BLaER1 treated with 17β-estradiol and CSF1 and Interleukin-3, amounts not matched to agents 10 nM and 100 nM (cell line): ENCODE measurements at regions not wholly inside any gene's neighbourhood (a gene's known extent, or its start where the extent isn't known, plus 50 kb on each side); places are given as distances from the start of the nearest gene placed in this dataset.

Experiments
- H3K27ac ChIP-seq, 11 experiments: shearing (Covaris generic); formaldehyde crosslinking; 2 replicates each; pipeline ENCODE4 v1.8.1; 2022
- H3K27me3 ChIP-seq, 11 experiments: shearing (Covaris generic); formaldehyde crosslinking; 2 replicates each; pipeline ENCODE4 v1.8.1; 2022
- H3K36me3 ChIP-seq, 11 experiments: shearing (Covaris generic); formaldehyde crosslinking; 2 replicates each; pipeline ENCODE4 v1.8.1; 2022
- H3K4me1 ChIP-seq, 10 experiments: shearing (Covaris generic); formaldehyde crosslinking; 2 replicates each; pipeline ENCODE4 v1.8.1; 2022
- H3K4me2 ChIP-seq, 11 experiments: shearing (Covaris generic); formaldehyde crosslinking; 2 replicates each; pipeline ENCODE4 v1.8.1; 2022
- H3K4me3 ChIP-seq, 10 experiments: shearing (Covaris generic); formaldehyde crosslinking; 2 replicates each; pipeline ENCODE4 v1.8.1; 2022
- H3K9ac ChIP-seq, 11 experiments: shearing (Covaris generic); formaldehyde crosslinking; 2 replicates each; pipeline ENCODE4 v1.8.1; 2022
- H3K9me3 ChIP-seq, 11 experiments: shearing (Covaris generic); formaldehyde crosslinking; replicated peaks in 1 of 11; 2 replicates each; pipeline ENCODE4 v1.8.1; 2022
- H4K20me1 ChIP-seq, 11 experiments: shearing (Covaris generic); formaldehyde crosslinking; 2 replicates each; pipeline ENCODE4 v1.8.1; 2022
- Cebpa-rat ChIP-seq, 11 experiments: shearing (Covaris generic); IDR thresholded peaks; 2 replicates each; pipeline ENCODE4 v1.8.1; 2022

- Histone ChIP-seq H3K9me3 (peaks cover 0 to 14% (median 7%) of the 10 kb centered on the region in 11 experiments; a peak in 17 of 22 replicates), H3K4me2 (no peak overlapping the region), H3K4me3 (no peak overlapping the region), H3K27ac (no peak overlapping the region), H3K9ac (no peak overlapping the region), H3K27me3 (no peaks in the 10 kb centered on the region), H3K36me3 (no peaks in the 10 kb centered on the region), H4K20me1 (no peaks in the 10 kb centered on the region), H3K4me1 (peaks cover 0 to 9% (median 6%) of the 10 kb centered on the region in 10 experiments; a peak in 9 of 20 replicates)
- TF ChIP-seq Cebpa-rat (IDR thresholded peaks at IDR 0.05) = no peak
Observed at GRCh38 chr7:21371360-21371759, 56.5 kb upstream of the SP4 start.

DNA sequence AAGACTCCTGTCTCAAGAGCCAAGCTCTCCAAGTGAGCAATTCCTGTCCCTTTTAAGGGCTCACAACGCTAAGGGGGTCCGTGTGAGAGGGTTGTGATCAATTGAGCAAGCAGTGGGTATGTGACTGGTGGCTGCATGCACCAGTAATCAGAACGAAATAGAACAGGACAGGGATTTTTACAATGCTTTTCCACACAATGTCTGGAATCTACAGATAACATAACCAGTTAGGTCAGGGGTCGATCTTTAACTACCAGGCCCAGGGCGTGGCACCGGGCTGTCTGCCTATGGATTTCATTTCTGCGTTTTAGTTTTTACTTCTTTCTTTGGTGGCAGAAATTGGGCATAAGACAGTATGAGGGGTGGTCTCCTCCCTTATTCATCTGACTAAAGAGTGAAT is 54.9 kb upstream of the SP4 start:
- no peaks in the 10 kb centered on the region for H4K20me1 ChIP-seq
- no peaks in the 10 kb centered on the region for H3K4me1 ChIP-seq
- H3K27ac ChIP-seq = no peak overlapping the region
- H3K36me3 ChIP-seq = no peaks in the 10 kb centered on the region
- H3K9me3 ChIP-seq = peaks cover 3 to 24% (median 11%) of the 10 kb centered on the region in 11 experiments; a peak in 17 of 22 replicates
- H3K9ac ChIP-seq = no peak overlapping the region
- no peaks in the 10 kb centered on the region for H3K27me3 ChIP-seq
- no peak for TF ChIP-seq Cebpa-rat (IDR thresholded peaks at IDR 0.05)
- no peak overlapping the region for H3K4me2 ChIP-seq
- H3K4me3 ChIP-seq = no peak overlapping the region

- Histone ChIP-seq H3K4me1 (no peaks in the 10 kb centered on the region), H3K27ac (no peak overlapping the region), H3K27me3 (no peaks in the 10 kb centered on the region), H3K9me3 (peaks cover 3 to 25% (median 11%) of the 10 kb centered on the region in 11 experiments; a peak in 17 of 22 replicates), H3K4me2 (no peak overlapping the region), H4K20me1 (no peaks in the 10 kb centered on the region), H3K4me3 (no peak overlapping the region), H3K9ac (no peak overlapping the region), H3K36me3 (no peaks in the 10 kb centered on the region)
- no peak for TF ChIP-seq Cebpa-rat (IDR thresholded peaks at IDR 0.05)
Observed at GRCh38 chr7:21374134-21374533, 53.7 kb upstream of the SP4 start.

DNA sequence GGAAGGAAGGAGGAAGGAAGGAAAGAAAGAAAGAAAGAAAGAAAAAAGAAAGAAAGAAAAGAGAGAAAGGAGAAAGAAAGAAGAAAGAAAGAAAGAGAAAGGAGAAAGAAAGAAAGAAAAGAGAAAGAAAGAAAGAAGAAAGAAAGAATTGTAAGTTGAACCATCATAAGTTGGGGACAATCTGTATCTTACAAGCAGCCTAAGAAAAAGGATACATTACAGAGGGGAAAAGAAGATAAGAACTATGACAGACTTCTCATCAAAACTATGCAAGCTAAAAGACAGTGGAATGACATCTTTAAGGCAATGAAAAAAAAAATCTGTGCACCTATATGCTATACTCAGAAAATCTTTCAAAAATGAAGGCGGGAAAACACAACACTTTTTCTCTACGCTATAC is 50.3 kb upstream of the SP4 start:
- Histone ChIP-seq H3K27ac (no peak overlapping the region), H3K4me1 (no peaks in the 10 kb centered on the region), H3K27me3 (no peaks in the 10 kb centered on the region), H3K4me2 (no peak overlapping the region), H3K9ac (no peak overlapping the region), H3K9me3 (peaks cover 3 to 25% (median 11%) of the 10 kb centered on the region in 11 experiments; a peak in 17 of 22 replicates), H3K4me3 (no peak overlapping the region), H3K36me3 (no peaks in the 10 kb centered on the region), H4K20me1 (no peaks in the 10 kb centered on the region)
- no peak for TF ChIP-seq Cebpa-rat (IDR thresholded peaks at IDR 0.05)
